T-cell (primary cell): ENCODE measurements at regions not wholly inside any gene's neighbourhood (a gene's known extent, or its start where the extent isn't known, plus 50 kb on each side); places are given as distances from the start of the nearest gene placed in this dataset.

Experiments
- ATAC-seq, 4 experiments: fragments of 200-7000 bp in 3 of 4; fragments of 150-1000 bp in 1 of 4; cut with Tn5 transposase; replicated peaks in 1 of 4; 1 replicate in 3 of 4; 2 replicates in 1 of 4; pipeline ENCODE4 v1.10.0; 2021; ENCODE audit warnings: moderate library complexity in 3 of 4, mild to moderate bottlenecking in 2 of 4, moderate number of reproducible peaks in 1 of 4
- CTCF ChIA-PET, 2 donors: fragments of 300-600 bp; sonication (Branson Sonifier 250); formaldehyde crosslinking; loops; one replicate each; lab custom pipeline; 2022; ENCODE audit warnings: antibody characterized with exemption in 2 of 2; lab: Charles Lee
- POLR2A ChIA-PET, 2 donors: fragments of 300-600 bp; sonication (Branson Sonifier 250); formaldehyde crosslinking; loops; one replicate each; lab custom pipeline; 2022; ENCODE audit warnings: antibody characterized with exemption in 2 of 2; lab: Charles Lee
- DNase-seq, 35 experiments: peaks; one replicate each; pipeline versions ENCODE4 v3.0.0 to v3.0.0-alpha.2; 2013 to 2023
- H3K27ac ChIP-seq: one replicate; pipeline ENCODE4 v1.5.1; 2013; ENCODE audit warnings: low read length
- H3K27me3 ChIP-seq, 2 experiments: replicated peaks in 1 of 2; 1 replicate in 1 of 2; 2 replicates in 1 of 2; pipeline versions ENCODE4 v1.6.1 to v1.7.0; 2013; ENCODE audit warnings: low read length in 1 of 2, mixed read lengths in 1 of 2; ENCODE audit not compliant: control insufficient read depth in 2 of 2, insufficient read depth in 2 of 2; ENCODE audit errors: extremely low read depth in 1 of 2
- H3K36me3 ChIP-seq, 2 donors: 1 replicate in 1 of 2; 2 replicates in 1 of 2; pipeline versions ENCODE4 v1.6.1 to v1.7.0; 2013; ENCODE audit warnings: low read length in 1 of 2; ENCODE audit not compliant: control insufficient read depth in 2 of 2, insufficient read depth in 1 of 2; ENCODE audit errors: extremely low read depth in 1 of 2
- H3K4me1 ChIP-seq, 2 experiments: 1 replicate in 1 of 2; 2 replicates in 1 of 2; pipeline versions ENCODE4 v1.6.1 to v1.7.0; 2013; ENCODE audit warnings: low read length in 2 of 2, mixed read lengths in 1 of 2; ENCODE audit not compliant: insufficient read depth in 2 of 2, control insufficient read depth in 1 of 2; ENCODE audit errors: extremely low read depth in 1 of 2
- H3K4me3 ChIP-seq, 2 donors: 1 replicate in 1 of 2; 2 replicates in 1 of 2; pipeline versions ENCODE4 v1.5.1 to v1.7.0; 2013; ENCODE audit warnings: mild to moderate bottlenecking in 2 of 2, low read length in 1 of 2, moderate library complexity in 1 of 2; ENCODE audit not compliant: control insufficient read depth in 1 of 2; ENCODE audit errors: extremely low read depth in 1 of 2
- H3K9me3 ChIP-seq: 2 replicates; pipeline ENCODE4 v1.7.0; 2013
- H3K27ac Mint-ChIP-seq, 2 donors: one replicate each; pipeline ENCODE4 v1.8.0; 2020 to 2021; ENCODE audit warnings: mild to moderate bottlenecking in 2 of 2, mixed read lengths in 2 of 2
- H3K27me3 Mint-ChIP-seq, 2 donors: one replicate each; pipeline ENCODE4 v1.8.0; 2021 to 2022; ENCODE audit warnings: mixed read lengths in 2 of 2
- H3K36me3 Mint-ChIP-seq: one replicate; pipeline ENCODE4 v1.8.0; 2021; ENCODE audit warnings: mixed read lengths
- H3K4me1 Mint-ChIP-seq, 3 donors: one replicate each; pipeline ENCODE4 v1.8.0; 2020 to 2022; ENCODE audit warnings: mixed read lengths in 3 of 3, mild to moderate bottlenecking in 1 of 3
- H3K4me3 Mint-ChIP-seq, 3 donors: one replicate each; pipeline ENCODE4 v1.8.0; 2020 to 2022; ENCODE audit warnings: mild to moderate bottlenecking in 3 of 3, mixed read lengths in 3 of 3, moderate library complexity in 3 of 3
- H3K9me3 Mint-ChIP-seq, 3 donors: one replicate each; pipeline ENCODE4 v1.8.0; 2020 to 2022; ENCODE audit warnings: mixed read lengths in 3 of 3
- whole genome bisulfite sequencing: methylation state at CpG from one replicate; pipeline ENCODE4 v1.1.5; 2013; ENCODE audit warnings: missing lambda C conversion rate; ENCODE audit not compliant: insufficient coverage; 5-methylcytosine and 5-hydroxymethylcytosine counted together

- H3K4me3 Mint-ChIP-seq, result no peak overlapping the region
- DNase-seq (no peak), ATAC-seq (no peak)
- Histone ChIP-seq H3K4me1 (no peaks in the 10 kb centered on the region), H3K9me3 (no peaks in the 10 kb centered on the region), H3K27me3 (peaks cover 0 to 16% of the 10 kb centered on the region in 2 experiments), H3K4me3 (no peak overlapping the region), H3K27ac (no peak overlapping the region), H3K36me3 (no peaks in the 10 kb centered on the region)
- ChIA-PET CTCF (interaction anchor here in 1 of 2 donors (0.6 kb wide), 1 partner anchor 49 kb away, joined by 3 read pairs; no protein-coding TSS in a partner anchor), POLR2A (interaction anchor here in 1 of 2 donors (0.6 kb wide), 1 partner anchor 55 kb away, joined by 4 read pairs; no protein-coding TSS in a partner anchor)
- H3K36me3 Mint-ChIP-seq, result no peaks in the 10 kb centered on the region
- WGBS, result no CpG with 5 or more reads among the region's 1 CpG
- H3K4me1 Mint-ChIP-seq, result no peaks in the 10 kb centered on the region
- no peak overlapping the region for H3K27ac Mint-ChIP-seq
- no peaks in the 10 kb centered on the region for H3K9me3 Mint-ChIP-seq
- H3K27me3 Mint-ChIP-seq, result peaks cover 6 to 9% of the 10 kb centered on the region in 2 donors
Observed at GRCh38 chr15:88383354-88383753, 83.8 kb downstream of the MRPL46 start.

GRCh38 chr15:88382482-88382983, 84.7 kb downstream of the MRPL46 start:
- no peaks in the 10 kb centered on the region for H3K9me3 Mint-ChIP-seq
- Histone ChIP-seq H3K27me3 (peaks cover 0 to 11% of the 10 kb centered on the region in 2 experiments), H3K36me3 (no peaks in the 10 kb centered on the region), H3K4me3 (no peak overlapping the region), H3K4me1 (no peaks in the 10 kb centered on the region), H3K9me3 (no peaks in the 10 kb centered on the region), H3K27ac (no peak overlapping the region)
- no peak for ATAC-seq
- peaks cover 6 to 9% of the 10 kb centered on the region in 2 donors for H3K27me3 Mint-ChIP-seq
- H3K4me3 Mint-ChIP-seq, result no peak overlapping the region
- 67% methylated on average over 2 of the region's 5 CpGs for WGBS
- no peaks in the 10 kb centered on the region for H3K36me3 Mint-ChIP-seq
- no peak overlapping the region for H3K27ac Mint-ChIP-seq
- no peak for DNase-seq
- H3K4me1 Mint-ChIP-seq, result no peaks in the 10 kb centered on the region
- CTCF ChIA-PET, result interaction anchor here in 1 of 2 donors (0.6 kb wide), 1 partner anchor 48 kb away, joined by 3 read pairs; no protein-coding TSS in a partner anchor
- POLR2A ChIA-PET, result no interaction called here

DNA sequence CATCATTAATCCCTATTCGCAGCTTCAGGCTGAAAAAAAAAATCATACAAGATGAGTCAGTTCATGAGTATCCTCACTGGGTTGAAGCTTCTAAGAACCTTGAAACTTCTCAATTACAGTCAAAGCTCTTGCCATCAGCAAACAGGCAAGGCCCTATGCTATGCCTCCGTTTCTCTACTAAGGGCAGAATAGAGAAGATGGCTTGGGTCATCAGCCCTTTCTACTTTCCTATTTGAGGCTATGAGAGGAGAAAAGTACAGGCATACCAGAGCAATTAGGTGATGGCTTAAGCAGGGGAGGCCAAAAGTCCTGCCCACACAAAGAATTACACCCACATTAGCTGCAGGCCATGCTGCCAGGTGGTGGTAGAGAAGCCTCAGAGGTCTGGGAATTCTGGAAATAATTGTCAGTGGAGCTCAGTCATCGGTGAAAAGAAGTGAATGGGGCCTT, 89.0 kb downstream of the MRPL46 start:
- Histone ChIP-seq H3K4me3 (no peak overlapping the region), H3K27me3 (peaks cover 0 to 10% of the 10 kb centered on the region in 2 experiments), H3K9me3 (no peaks in the 10 kb centered on the region), H3K36me3 (no peaks in the 10 kb centered on the region), H3K4me1 (no peaks in the 10 kb centered on the region), H3K27ac (no peak overlapping the region)
- Mint-ChIP-seq H3K9me3 (no peaks in the 10 kb centered on the region), H3K36me3 (no peaks in the 10 kb centered on the region), H3K27ac (no peak overlapping the region), H3K4me1 (no peaks in the 10 kb centered on the region), H3K27me3 (peaks cover under 1 to 4% of the 10 kb centered on the region in 2 donors), H3K4me3 (no peak overlapping the region)
- ATAC-seq, result no peak
- ChIA-PET CTCF (no interaction called here), POLR2A (no interaction called here)
- DNase-seq, result no peak
- WGBS, result 100% methylated on average over 1 of the region's 3 CpGs

DNA sequence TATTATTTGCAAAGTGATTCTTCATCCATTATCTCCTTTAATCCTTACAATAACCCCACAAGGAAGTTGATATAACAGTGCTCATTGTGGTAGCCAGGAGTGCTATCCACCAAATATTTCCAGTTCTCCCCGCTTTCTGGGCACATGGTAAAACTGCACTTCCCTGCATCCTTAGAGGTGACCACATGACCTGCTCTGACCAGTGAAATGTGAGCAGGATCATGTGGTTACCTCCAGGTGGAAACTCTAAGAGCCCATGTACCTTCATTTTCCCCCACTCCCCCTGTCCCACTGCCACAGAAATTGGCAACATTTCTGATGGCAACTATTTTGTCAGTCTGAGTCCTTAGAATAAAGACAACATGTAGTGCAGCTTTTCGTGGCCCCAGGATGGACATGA, 89.7 kb downstream of the MRPL46 start:
- CTCF ChIA-PET, result no interaction called here
- no peaks in the 10 kb centered on the region for H3K9me3 ChIP-seq
- no peaks in the 10 kb centered on the region for H3K4me1 Mint-ChIP-seq
- H3K27me3 Mint-ChIP-seq, result peaks cover 7 to 9% of the 10 kb centered on the region in 2 donors
- no peaks in the 10 kb centered on the region for H3K4me1 ChIP-seq
- H3K4me3 ChIP-seq, result no peak overlapping the region
- ATAC-seq (no peak), DNase-seq (no peak)
- no peaks in the 10 kb centered on the region for H3K36me3 Mint-ChIP-seq
- POLR2A ChIA-PET, result no interaction called here
- no peak overlapping the region for H3K27ac Mint-ChIP-seq
- H3K27me3 ChIP-seq, result peaks cover 0 to 10% of the 10 kb centered on the region in 2 experiments
- no peak overlapping the region for H3K27ac ChIP-seq
- no peak overlapping the region for H3K4me3 Mint-ChIP-seq
- H3K9me3 Mint-ChIP-seq, result no peaks in the 10 kb centered on the region
- WGBS, result 79% methylated on average over 2 of the region's 2 CpGs
- no peaks in the 10 kb centered on the region for H3K36me3 ChIP-seq

GRCh38 chr15:88376574-88377174, 90.5 kb downstream of the MRPL46 start:
- no peaks in the 10 kb centered on the region for H3K9me3 ChIP-seq
- H3K27ac Mint-ChIP-seq, result no peak overlapping the region
- ATAC-seq, result no peak
- no peak overlapping the region for H3K4me3 ChIP-seq
- WGBS, result 78% methylated on average over 1 of the region's 3 CpGs
- CTCF ChIA-PET, result no interaction called here
- H3K4me1 ChIP-seq, result no peaks in the 10 kb centered on the region
- H3K27ac ChIP-seq, result no peak overlapping the region
- H3K36me3 Mint-ChIP-seq, result no peaks in the 10 kb centered on the region
- no peaks in the 10 kb centered on the region for H3K36me3 ChIP-seq
- H3K4me3 Mint-ChIP-seq, result no peak overlapping the region
- H3K27me3 Mint-ChIP-seq, result peaks cover 9% of the 10 kb centered on the region in 2 donors
- H3K9me3 Mint-ChIP-seq, result no peaks in the 10 kb centered on the region
- POLR2A ChIA-PET, result no interaction called here
- peaks cover 0 to 12% of the 10 kb centered on the region in 2 experiments for H3K27me3 ChIP-seq
- no peaks in the 10 kb centered on the region for H3K4me1 Mint-ChIP-seq
- DNase-seq, result no peak

DNA sequence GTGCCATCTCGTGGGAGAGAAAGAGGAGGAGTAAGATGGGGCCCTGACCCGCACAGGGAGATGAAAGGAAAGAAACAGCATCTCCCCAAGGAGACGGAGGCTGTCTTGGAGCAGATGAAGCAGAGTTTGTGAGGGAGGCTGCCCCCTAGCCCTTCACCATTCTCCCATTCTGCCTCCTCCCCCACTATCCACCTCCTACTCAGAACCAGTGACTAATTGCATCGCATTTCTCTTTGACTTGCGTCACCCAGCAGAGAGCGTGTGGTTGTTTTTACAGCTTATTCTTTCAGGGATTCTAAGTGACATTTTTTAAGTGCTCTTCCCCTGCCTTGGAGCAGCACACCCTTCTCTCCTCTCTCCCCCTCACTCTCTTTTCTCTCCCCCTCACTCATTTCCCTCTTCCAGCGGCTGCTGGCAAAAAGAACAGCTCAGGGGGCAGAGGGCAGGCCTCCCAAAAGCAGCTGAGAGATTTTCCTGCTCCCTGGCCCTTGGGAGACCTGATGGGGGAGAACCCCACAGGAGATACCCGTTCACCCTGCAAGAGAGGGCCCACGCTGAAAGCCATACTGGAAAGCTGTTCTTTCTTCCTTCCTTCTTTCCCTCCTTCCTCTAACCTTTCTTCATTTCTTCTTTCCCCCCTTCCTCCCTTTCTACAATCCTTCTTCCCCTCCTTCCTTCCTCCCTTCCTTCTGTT, 91.8 kb downstream of the MRPL46 start:
- Mint-ChIP-seq H3K4me3 (no peak overlapping the region), H3K27ac (no peak overlapping the region), H3K9me3 (no peaks in the 10 kb centered on the region), H3K4me1 (no peaks in the 10 kb centered on the region), H3K27me3 (peaks cover 9 to 16% of the 10 kb centered on the region in 2 donors), H3K36me3 (no peaks in the 10 kb centered on the region)
- no peak for DNase-seq
- ChIA-PET CTCF (no interaction called here), POLR2A (no interaction called here)
- H3K27me3 ChIP-seq, result peaks cover 0 to 16% of the 10 kb centered on the region in 2 experiments
- no peak overlapping the region for H3K27ac ChIP-seq
- WGBS, result 39% methylated on average over 6 of the region's 9 CpGs
- H3K4me3 ChIP-seq, result no peak overlapping the region
- no peaks in the 10 kb centered on the region for H3K36me3 ChIP-seq
- H3K4me1 ChIP-seq, result no peaks in the 10 kb centered on the region
- no peaks in the 10 kb centered on the region for H3K9me3 ChIP-seq
- ATAC-seq, result no peak
